ENCODE measurements at regions not wholly inside any gene's neighbourhood (a gene's known extent, or its start where the extent isn't known, plus 50 kb on each side); places are given as distances from the start of the nearest gene placed in this dataset.

- no peak for TF ChIP-seq CTCF (IDR thresholded peaks at IDR 0.05; ENCODE audit: control extremely low read depth, extremely low read depth, low read depth, missing control alignments)
- no peak for DNase-seq (ENCODE audit: extremely low spot score)
- ChIA-PET CTCF (interaction anchor here (1.4 to 1.6 kb wide), 2 partner anchors 8 to 17 kb away, joined by 3 read pairs; no protein-coding TSS in a partner anchor), POLR2A (no interaction called here)
Observed at GRCh38 chr1:88250915-88251314, 433.2 kb upstream of the PKN2 start.

- POLR2A ChIA-PET, result no interaction called here
- CTCF ChIA-PET, result no interaction called here
- DNase-seq (ENCODE audit: extremely low spot score), result no peak
- TF ChIP-seq CTCF (IDR thresholded peaks at IDR 0.05; ENCODE audit: control extremely low read depth, extremely low read depth, low read depth, missing control alignments), result no peak
Observed at GRCh38 chr1:88252745-88253144, 431.3 kb upstream of the PKN2 start.

GRCh38 chr1:88265606-88266005 is 418.5 kb upstream of the PKN2 start:
- ChIA-PET CTCF (interaction anchor here (1.1 kb wide), 1 partner anchor 9 kb away, joined by 3 read pairs; no protein-coding TSS in a partner anchor), POLR2A (no interaction called here)
- DNase-seq (ENCODE audit: extremely low spot score), result no peak
- no peak for TF ChIP-seq CTCF (IDR thresholded peaks at IDR 0.05; ENCODE audit: control extremely low read depth, extremely low read depth, low read depth, missing control alignments)

- TF ChIP-seq CTCF (IDR thresholded peaks at IDR 0.05; ENCODE audit: control extremely low read depth, extremely low read depth, low read depth, missing control alignments), result no peak
- ChIA-PET POLR2A (no interaction called here), CTCF (interaction anchor here (0.7 to 1.9 kb wide), 3 partner anchors 9 to 11 kb away, joined by 3 to 7 read pairs (median 3); no protein-coding TSS in a partner anchor)
- no peak for DNase-seq (ENCODE audit: extremely low spot score)
Observed at GRCh38 chr1:88266051-88266450, 418.0 kb upstream of the PKN2 start.

- no peak for DNase-seq (ENCODE audit: extremely low spot score)
- no peak for TF ChIP-seq CTCF (IDR thresholded peaks at IDR 0.05; ENCODE audit: control extremely low read depth, extremely low read depth, low read depth, missing control alignments)
- POLR2A ChIA-PET, result no interaction called here
- CTCF ChIA-PET, result no interaction called here
Observed at GRCh38 chr1:88272216-88272615, 411.9 kb upstream of the PKN2 start.

GRCh38 chr1:88274431-88274830 is 409.6 kb upstream of the PKN2 start:
- CTCF ChIA-PET, result interaction anchor here (0.9 kb wide), 1 partner anchor 11 kb away, joined by 3 read pairs; no protein-coding TSS in a partner anchor
- POLR2A ChIA-PET, result no interaction called here
- DNase-seq (ENCODE audit: extremely low spot score), result no peak
- no peak for TF ChIP-seq CTCF (IDR thresholded peaks at IDR 0.05; ENCODE audit: control extremely low read depth, extremely low read depth, low read depth, missing control alignments)

Measured in GM10248 (cell line).